ENCODE measurements at regions not wholly inside any gene's neighbourhood (a gene's known extent, or its start where the extent isn't known, plus 50 kb on each side); places are given as distances from the start of the nearest gene placed in this dataset.

GRCh38 chrX:142089193-142089592 is 115.9 kb downstream of the MAGEC2 start:
- ATAC-seq (peak; percentile 47 to 59; a peak in 1 of 6 replicates), DNase-seq (ENCODE audit: low read depth in 1 of 2, low spot score in 1 of 2) (peak; percentile 0 to 36), FAIRE-seq (peak; percentile 36)
- no peaks in the 10 kb centered on the region for H3K4me1 ChIP-seq
- H3K9me3 ChIP-seq = no peaks in the 10 kb centered on the region
- no peak overlapping the region for H3K4me3 ChIP-seq
- 0 out of 3 replicates have a peak, but pooled peaks have one; percentile 16 for TF ChIP-seq SMC3 (IDR thresholded peaks at IDR 0.05)
- no peak for TF ChIP-seq PHF8 (IDR thresholded peaks at IDR 0.05; ENCODE audit: borderline replicate concordance, low read depth)
- TF ChIP-seq RAD21 (conservative IDR thresholded peaks at IDR 0.05 in 1 of 2, IDR thresholded peaks at IDR 0.05 in 1 of 2) = peak; percentile 39 to 40; a peak in 4 of 5 replicates
- no peak for TF ChIP-seq MYC (IDR thresholded peaks at IDR 0.05; ENCODE audit: borderline replicate concordance, low read length)
- TF ChIP-seq, protein P1, sequence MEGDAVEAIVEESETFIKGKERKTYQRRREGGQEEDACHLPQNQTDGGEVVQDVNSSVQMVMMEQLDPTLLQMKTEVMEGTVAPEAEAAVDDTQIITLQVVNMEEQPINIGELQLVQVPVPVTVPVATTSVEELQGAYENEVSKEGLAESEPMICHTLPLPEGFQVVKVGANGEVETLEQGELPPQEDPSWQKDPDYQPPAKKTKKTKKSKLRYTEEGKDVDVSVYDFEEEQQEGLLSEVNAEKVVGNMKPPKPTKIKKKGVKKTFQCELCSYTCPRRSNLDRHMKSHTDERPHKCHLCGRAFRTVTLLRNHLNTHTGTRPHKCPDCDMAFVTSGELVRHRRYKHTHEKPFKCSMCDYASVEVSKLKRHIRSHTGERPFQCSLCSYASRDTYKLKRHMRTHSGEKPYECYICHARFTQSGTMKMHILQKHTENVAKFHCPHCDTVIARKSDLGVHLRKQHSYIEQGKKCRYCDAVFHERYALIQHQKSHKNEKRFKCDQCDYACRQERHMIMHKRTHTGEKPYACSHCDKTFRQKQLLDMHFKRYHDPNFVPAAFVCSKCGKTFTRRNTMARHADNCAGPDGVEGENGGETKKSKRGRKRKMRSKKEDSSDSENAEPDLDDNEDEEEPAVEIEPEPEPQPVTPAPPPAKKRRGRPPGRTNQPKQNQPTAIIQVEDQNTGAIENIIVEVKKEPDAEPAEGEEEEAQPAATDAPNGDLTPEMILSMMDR (IDR thresholded peaks at IDR 0.05) = peak; percentile 35
- no peak for TF ChIP-seq HOXB5 (CRISPR knock-in tag; IDR thresholded peaks at IDR 0.05)
- no peak for TF ChIP-seq ZFP36 (IDR thresholded peaks at IDR 0.05; ENCODE audit: borderline replicate concordance, partially characterized antibody)
- TF ChIP-seq RFX5 (IDR thresholded peaks at IDR 0.05) = no peak
- no peak overlapping the region for H3K27ac ChIP-seq
- POLR2A ChIA-PET = no interaction called here
- WGBS (ENCODE audit: missing lambda C conversion rate) = 14% methylated on average over 1 of the region's 1 CpG
- CTCF ChIA-PET = interaction anchor here (2.0 kb wide), 1 partner anchor 1171 kb away, joined by 7 read pairs; no protein-coding TSS in a partner anchor
- no peak overlapping the region for H3K4me2 ChIP-seq

DNA sequence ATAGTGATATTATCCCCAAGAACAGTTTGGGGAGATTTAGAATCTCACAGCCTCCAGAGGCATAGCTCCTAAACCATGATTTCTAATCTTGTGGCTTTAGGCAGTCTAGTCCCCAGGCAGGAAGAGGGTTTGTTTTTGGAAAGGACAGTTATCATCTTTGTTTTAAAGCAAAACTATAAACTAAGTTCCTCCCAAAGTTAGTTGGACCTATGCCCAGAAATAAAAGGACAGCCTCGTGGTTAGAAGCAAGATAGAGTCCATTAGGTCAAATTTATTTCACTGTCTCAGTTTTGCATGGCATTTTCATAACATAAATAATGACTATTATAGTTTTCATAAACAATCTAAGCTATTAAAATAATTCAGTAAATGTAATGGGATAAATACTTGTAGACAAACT is 120.5 kb downstream of the MAGEC2 start:
- Histone ChIP-seq H3K9me3 (no peaks in the 10 kb centered on the region), H3K4me2 (no peak overlapping the region), H3K4me3 (no peak overlapping the region), H3K27ac (no peak overlapping the region), H3K4me1 (no peaks in the 10 kb centered on the region)
- POLR2A ChIA-PET = no interaction called here
- ATAC-seq (no peak), FAIRE-seq (peak; percentile 79), DNase-seq (ENCODE audit: low read depth in 1 of 2, low spot score in 1 of 2) (no peak)
- CTCF ChIA-PET = no interaction called here
- 0% methylated on average over 1 of the region's 1 CpG for WGBS (ENCODE audit: missing lambda C conversion rate)
- TF ChIP-seq HDAC2 (IDR thresholded peaks at IDR 0.05) = no peak
- TF ChIP-seq, protein P2, sequence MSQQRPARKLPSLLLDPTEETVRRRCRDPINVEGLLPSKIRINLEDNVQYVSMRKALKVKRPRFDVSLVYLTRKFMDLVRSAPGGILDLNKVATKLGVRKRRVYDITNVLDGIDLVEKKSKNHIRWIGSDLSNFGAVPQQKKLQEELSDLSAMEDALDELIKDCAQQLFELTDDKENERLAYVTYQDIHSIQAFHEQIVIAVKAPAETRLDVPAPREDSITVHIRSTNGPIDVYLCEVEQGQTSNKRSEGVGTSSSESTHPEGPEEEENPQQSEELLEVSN (IDR thresholded peaks at IDR 0.05; ENCODE audit: borderline replicate concordance, low read depth) = no peak
- TF ChIP-seq, protein P3, sequence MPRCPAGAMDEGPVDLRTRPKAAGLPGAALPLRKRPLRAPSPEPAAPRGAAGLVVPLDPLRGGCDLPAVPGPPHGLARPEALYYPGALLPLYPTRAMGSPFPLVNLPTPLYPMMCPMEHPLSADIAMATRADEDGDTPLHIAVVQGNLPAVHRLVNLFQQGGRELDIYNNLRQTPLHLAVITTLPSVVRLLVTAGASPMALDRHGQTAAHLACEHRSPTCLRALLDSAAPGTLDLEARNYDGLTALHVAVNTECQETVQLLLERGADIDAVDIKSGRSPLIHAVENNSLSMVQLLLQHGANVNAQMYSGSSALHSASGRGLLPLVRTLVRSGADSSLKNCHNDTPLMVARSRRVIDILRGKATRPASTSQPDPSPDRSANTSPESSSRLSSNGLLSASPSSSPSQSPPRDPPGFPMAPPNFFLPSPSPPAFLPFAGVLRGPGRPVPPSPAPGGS (IDR thresholded peaks at IDR 0.05) = no peak
- TF ChIP-seq FOSB (CRISPR knock-in tag; IDR thresholded peaks at IDR 0.05) = no peak
- no peak for TF ChIP-seq POLR2AphosphoS2 (conservative IDR thresholded peaks at IDR 0.05; ENCODE audit: low read length)

GRCh38 chrX:142076633-142077032 is 128.5 kb downstream of the MAGEC2 start:
- Histone ChIP-seq H3K9me3 (no peaks in the 10 kb centered on the region), H3K4me3 (no peak overlapping the region), H3K27ac (no peak overlapping the region), H3K4me1 (no peaks in the 10 kb centered on the region), H3K4me2 (no peak overlapping the region)
- TF ChIP-seq, protein P4, sequence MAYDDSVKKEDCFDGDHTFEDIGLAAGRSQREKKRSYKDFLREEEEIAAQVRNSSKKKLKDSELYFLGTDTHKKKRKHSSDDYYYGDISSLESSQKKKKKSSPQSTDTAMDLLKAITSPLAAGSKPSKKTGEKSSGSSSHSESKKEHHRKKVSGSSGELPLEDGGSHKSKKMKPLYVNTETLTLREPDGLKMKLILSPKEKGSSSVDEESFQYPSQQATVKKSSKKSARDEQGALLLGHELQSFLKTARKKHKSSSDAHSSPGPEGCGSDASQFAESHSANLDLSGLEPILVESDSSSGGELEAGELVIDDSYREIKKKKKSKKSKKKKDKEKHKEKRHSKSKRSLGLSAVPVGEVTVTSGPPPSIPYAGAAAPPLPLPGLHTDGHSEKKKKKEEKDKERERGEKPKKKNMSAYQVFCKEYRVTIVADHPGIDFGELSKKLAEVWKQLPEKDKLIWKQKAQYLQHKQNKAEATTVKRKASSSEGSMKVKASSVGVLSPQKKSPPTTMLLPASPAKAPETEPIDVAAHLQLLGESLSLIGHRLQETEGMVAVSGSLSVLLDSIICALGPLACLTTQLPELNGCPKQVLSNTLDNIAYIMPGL (CRISPR knock-in tag; IDR thresholded peaks at IDR 0.05; ENCODE audit: borderline replicate concordance) = no peak
- no peak for TF ChIP-seq GATA3 (IDR thresholded peaks at IDR 0.05; ENCODE audit: borderline replicate concordance)
- TF ChIP-seq HDAC2 (IDR thresholded peaks at IDR 0.05) = no peak
- no peak for TF ChIP-seq ESRRA (IDR thresholded peaks at IDR 0.05; ENCODE audit: borderline replicate concordance, low read length)
- no peak for TF ChIP-seq RARB (CRISPR knock-in tag; IDR thresholded peaks at IDR 0.05)
- TF ChIP-seq EP300 (IDR thresholded peaks at IDR 0.05) = no peak
- TF ChIP-seq ZNF302 (CRISPR knock-in tag; IDR thresholded peaks at IDR 0.05) = no peak
- no peak for TF ChIP-seq HOXB13 (CRISPR knock-in tag; IDR thresholded peaks at IDR 0.05; ENCODE audit: low read depth)
- no peak for TF ChIP-seq KDM1A (IDR thresholded peaks at IDR 0.05; ENCODE audit: low read depth)
- TF ChIP-seq RAD21 (conservative IDR thresholded peaks at IDR 0.05 in 1 of 2, IDR thresholded peaks at IDR 0.05 in 1 of 2) = no peak
- TF ChIP-seq CHD4 (IDR thresholded peaks at IDR 0.05; ENCODE audit: borderline replicate concordance) = no peak
- ATAC-seq (no peak), DNase-seq (ENCODE audit: low read depth in 1 of 2, low spot score in 1 of 2) (no peak), FAIRE-seq (no peak)
- CTCF ChIA-PET = no interaction called here
- WGBS (ENCODE audit: missing lambda C conversion rate) = 22% methylated on average over 2 of the region's 2 CpGs
- POLR2A ChIA-PET = no interaction called here

Data from A549 (cell line).